ENCODE measurements at regions not wholly inside any gene's neighbourhood (a gene's known extent, or its start where the extent isn't known, plus 50 kb on each side); places are given as distances from the start of the nearest gene placed in this dataset.
"Not testable (repeated sequence)": the region's sequence is repeated elsewhere in the genome, so short reads cannot be mapped to it uniquely, and the experiment has no call there.

- H3K27ac ChIP-seq: no peak overlapping the region
- no peaks in the 10 kb centered on the region for H3K27me3 ChIP-seq
- no peaks in the 10 kb centered on the region for H3K4me1 ChIP-seq
- ATAC-seq: no peak
- no peak overlapping the region for H3K4me3 ChIP-seq
- TF ChIP-seq EP300 (IDR thresholded peaks at IDR 0.05) (no peak), POLR2AphosphoS5 (IDR thresholded peaks at IDR 0.05) (no peak), POLR2A (IDR thresholded peaks at IDR 0.05) (no peak), CTCF (IDR thresholded peaks at IDR 0.05) (no peak)
- 80 to 84% methylated on average over 1 to 3 of the region's 3 CpGs for WGBS, 2 donors (ENCODE audit: low coverage in 1 of 2)
- no peaks in the 10 kb centered on the region for H3K36me3 ChIP-seq
- H3K9me3 ChIP-seq: no peaks in the 10 kb centered on the region
These were observed 471.7 kb downstream of the CBLN4 start for GRCh38 chr20:55533632-55534031.

GRCh38 chr20:55530763-55531162, 474.6 kb downstream of the CBLN4 start:
- H3K4me3 ChIP-seq: no peak overlapping the region
- H3K36me3 ChIP-seq: no peaks in the 10 kb centered on the region
- H3K27me3 ChIP-seq: no peaks in the 10 kb centered on the region
- TF ChIP-seq POLR2AphosphoS5 (IDR thresholded peaks at IDR 0.05) (no peak), EP300 (IDR thresholded peaks at IDR 0.05) (no peak), POLR2A (IDR thresholded peaks at IDR 0.05) (no peak)
- no peak overlapping the region for H3K27ac ChIP-seq
- no peaks in the 10 kb centered on the region for H3K9me3 ChIP-seq
- WGBS, 2 donors (ENCODE audit: low coverage in 1 of 2): 84 to 94% methylated on average over 2 to 3 of the region's 3 CpGs
- no peak for ATAC-seq
- H3K4me1 ChIP-seq: no peaks in the 10 kb centered on the region

GRCh38 chr20:55528482-55528881, 476.8 kb downstream of the CBLN4 start:
- no peak for ATAC-seq
- no peaks in the 10 kb centered on the region for H3K36me3 ChIP-seq
- H3K27me3 ChIP-seq: no peaks in the 10 kb centered on the region
- WGBS, 2 donors (ENCODE audit: low coverage in 1 of 2): 42 to 58% methylated on average over 3 of the region's 3 CpGs
- H3K4me3 ChIP-seq: no peak overlapping the region
- TF ChIP-seq CTCF (IDR thresholded peaks at IDR 0.05): no peak
- TF ChIP-seq POLR2AphosphoS5 (IDR thresholded peaks at IDR 0.05): no peak
- no peak for TF ChIP-seq POLR2A (IDR thresholded peaks at IDR 0.05)
- TF ChIP-seq EP300 (IDR thresholded peaks at IDR 0.05): no peak
- no peaks in the 10 kb centered on the region for H3K9me3 ChIP-seq
- no peak overlapping the region for H3K27ac ChIP-seq
- H3K4me1 ChIP-seq: no peaks in the 10 kb centered on the region

GRCh38 chr20:55522296-55522815, 483.0 kb downstream of the CBLN4 start:
- TF ChIP-seq EP300 (IDR thresholded peaks at IDR 0.05) (no peak), POLR2A (IDR thresholded peaks at IDR 0.05) (no peak), CTCF (IDR thresholded peaks at IDR 0.05) (no peak), POLR2AphosphoS5 (IDR thresholded peaks at IDR 0.05) (no peak)
- no peaks in the 10 kb centered on the region for H3K4me1 ChIP-seq
- H3K27ac ChIP-seq: no peak overlapping the region
- no peaks in the 10 kb centered on the region for H3K36me3 ChIP-seq
- no peak overlapping the region for H3K4me3 ChIP-seq
- no peaks in the 10 kb centered on the region for H3K9me3 ChIP-seq
- no peak for ATAC-seq
- H3K27me3 ChIP-seq: no peaks in the 10 kb centered on the region
- WGBS, 2 donors (ENCODE audit: low coverage in 1 of 2): 100% methylated on average over 1 of the region's 4 CpGs; no CpG with 5 or more reads in 1 of the 2 donors

- H3K4me1 ChIP-seq, H3K9me3 ChIP-seq, H3K4me3 ChIP-seq, ATAC-seq, H3K27ac ChIP-seq, H3K36me3 ChIP-seq, H3K27me3 ChIP-seq: not testable (repeated sequence)
These were observed 487.7 kb downstream of the CBLN4 start for GRCh38 chr20:55517584-55517983.

GRCh38 chr20:55515832-55516231, 489.5 kb downstream of the CBLN4 start:
- Histone ChIP-seq H3K4me1 (no peaks in the 10 kb centered on the region), H3K27ac (no peak overlapping the region), H3K36me3 (no peaks in the 10 kb centered on the region), H3K9me3 (no peaks in the 10 kb centered on the region), H3K4me3 (no peak overlapping the region), H3K27me3 (no peaks in the 10 kb centered on the region)
- no peak for TF ChIP-seq POLR2A (IDR thresholded peaks at IDR 0.05)
- no peak for TF ChIP-seq CTCF (IDR thresholded peaks at IDR 0.05)
- TF ChIP-seq EP300 (IDR thresholded peaks at IDR 0.05): no peak
- TF ChIP-seq POLR2AphosphoS5 (IDR thresholded peaks at IDR 0.05): no peak
- WGBS, 2 donors (ENCODE audit: low coverage in 1 of 2): 74% methylated on average over 3 of the region's 3 CpGs; no CpG with 5 or more reads in 1 of the 2 donors
- ATAC-seq: no peak
